Body of pancreas (tissue), 4 donors: ENCODE measurements at regions not wholly inside any gene's neighbourhood (a gene's known extent, or its start where the extent isn't known, plus 50 kb on each side); places are given as distances from the start of the nearest gene placed in this dataset.

Experiments
- ATAC-seq: fragments of 150-250 bp; one replicate; pipeline ENCODE4 v1.9.1; 2016
- DNase-seq, 4 donors: peaks; one replicate each; pipeline ENCODE4 v3.0.0-alpha.2; 2019
- H3K27ac ChIP-seq, 4 donors: fragments of 200-600 bp; sonication (generic); 1 replicate in 3 of 4; 2 replicates in 1 of 4; pipeline versions ENCODE4 v1.5.1 to v1.6.1; 2016 to 2019; ENCODE audit warnings: mild to moderate bottlenecking in 1 of 4, mixed read lengths in 1 of 4, moderate library complexity in 1 of 4
- H3K27me3 ChIP-seq, 2 donors: fragments of 200-600 bp; sonication (generic); one replicate each; pipeline ENCODE4 v1.6.0; 2016; ENCODE audit warnings: mild to moderate bottlenecking in 1 of 2
- H3K36me3 ChIP-seq, 2 donors: fragments of 200-600 bp; sonication (generic); replicated peaks in 1 of 2; 2 replicates each; pipeline ENCODE4 v1.5.1; 2016; ENCODE audit warnings: low read depth in 2 of 2; ENCODE audit not compliant: insufficient read depth in 1 of 2
- H3K4me1 ChIP-seq: fragments of 200-600 bp; sonication (generic); one replicate; pipeline ENCODE4 v1.6.0; 2016
- H3K4me3 ChIP-seq, 2 donors: fragments of 200-600 bp; sonication (generic); 1 replicate in 1 of 2; 2 replicates in 1 of 2; pipeline ENCODE4 v1.5.1; 2016 to 2019
- H3K9me3 ChIP-seq, 3 donors: fragments of 200-600 bp; sonication (generic); 1 replicate in 2 of 3; 2 replicates in 1 of 3; pipeline ENCODE4 v1.5.1; 2016
- POLR2A ChIP-seq, 3 donors: fragments of 450-650 bp; IDR thresholded peaks; one replicate each; pipeline ENCODE4 v1.6.1; 2016; ENCODE audit warnings: antibody characterized with exemption in 3 of 3, mild to moderate bottlenecking in 2 of 3
- WGBS, 2 donors: methylation state at CpG; one replicate each; pipeline ENCODE4 v1.1.5; 2017; 5-methylcytosine and 5-hydroxymethylcytosine counted together
- intact Hi-C: fragments of 100-400 bp; cut with DNase I; formaldehyde crosslinking; loops from one replicate; pipeline ENCODE4 v1.15.1; 2023
- TF ChIP-seq, protein P1 (sequence below), 7 experiments: fragments of 450-650 bp in 4 of 7; fragments of 200-600 bp in 3 of 7; sonication (generic) in 3 of 7; IDR thresholded peaks; one replicate each; pipeline ENCODE4 v1.5.1; 2016 to 2019; ENCODE audit warnings: antibody characterized with exemption in 7 of 7

DNA sequence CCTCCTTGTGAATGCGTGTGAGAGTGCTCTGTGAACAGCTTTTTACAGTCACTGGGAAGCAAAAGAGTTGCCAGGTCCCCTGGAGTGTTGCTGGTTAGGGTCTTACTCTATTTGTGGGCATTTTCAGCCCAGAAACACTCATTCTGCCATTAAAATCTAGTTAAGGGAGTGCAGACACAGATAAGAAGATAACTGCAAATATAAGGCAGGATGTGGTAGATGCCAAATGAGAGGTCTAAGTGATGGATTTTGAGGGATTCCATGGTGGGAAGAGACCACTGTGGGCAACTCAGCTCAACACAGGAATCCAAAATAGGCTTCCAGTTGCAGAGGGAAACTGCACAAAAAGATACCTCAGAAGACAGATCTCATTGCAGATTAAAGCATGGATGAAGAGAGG lies 54.5 kb upstream of the KL start:
- TF ChIP-seq, protein P1, sequence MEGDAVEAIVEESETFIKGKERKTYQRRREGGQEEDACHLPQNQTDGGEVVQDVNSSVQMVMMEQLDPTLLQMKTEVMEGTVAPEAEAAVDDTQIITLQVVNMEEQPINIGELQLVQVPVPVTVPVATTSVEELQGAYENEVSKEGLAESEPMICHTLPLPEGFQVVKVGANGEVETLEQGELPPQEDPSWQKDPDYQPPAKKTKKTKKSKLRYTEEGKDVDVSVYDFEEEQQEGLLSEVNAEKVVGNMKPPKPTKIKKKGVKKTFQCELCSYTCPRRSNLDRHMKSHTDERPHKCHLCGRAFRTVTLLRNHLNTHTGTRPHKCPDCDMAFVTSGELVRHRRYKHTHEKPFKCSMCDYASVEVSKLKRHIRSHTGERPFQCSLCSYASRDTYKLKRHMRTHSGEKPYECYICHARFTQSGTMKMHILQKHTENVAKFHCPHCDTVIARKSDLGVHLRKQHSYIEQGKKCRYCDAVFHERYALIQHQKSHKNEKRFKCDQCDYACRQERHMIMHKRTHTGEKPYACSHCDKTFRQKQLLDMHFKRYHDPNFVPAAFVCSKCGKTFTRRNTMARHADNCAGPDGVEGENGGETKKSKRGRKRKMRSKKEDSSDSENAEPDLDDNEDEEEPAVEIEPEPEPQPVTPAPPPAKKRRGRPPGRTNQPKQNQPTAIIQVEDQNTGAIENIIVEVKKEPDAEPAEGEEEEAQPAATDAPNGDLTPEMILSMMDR (IDR thresholded peaks at IDR 0.05), result no peak
- TF ChIP-seq POLR2A (IDR thresholded peaks at IDR 0.05), result no peak
- Histone ChIP-seq H3K9me3 (no peaks in the 10 kb centered on the region), H3K27ac (no peak overlapping the region), H3K4me3 (no peak overlapping the region), H3K4me1 (no peaks in the 10 kb centered on the region), H3K36me3 (no peaks in the 10 kb centered on the region), H3K27me3 (no peaks in the 10 kb centered on the region)
- ATAC-seq (no peak), DNase-seq (no peak)
- intact Hi-C loops, result no loop called here
- 65 to 95% methylated on average over 1 of the region's 1 CpG for WGBS, 2 donors

DNA sequence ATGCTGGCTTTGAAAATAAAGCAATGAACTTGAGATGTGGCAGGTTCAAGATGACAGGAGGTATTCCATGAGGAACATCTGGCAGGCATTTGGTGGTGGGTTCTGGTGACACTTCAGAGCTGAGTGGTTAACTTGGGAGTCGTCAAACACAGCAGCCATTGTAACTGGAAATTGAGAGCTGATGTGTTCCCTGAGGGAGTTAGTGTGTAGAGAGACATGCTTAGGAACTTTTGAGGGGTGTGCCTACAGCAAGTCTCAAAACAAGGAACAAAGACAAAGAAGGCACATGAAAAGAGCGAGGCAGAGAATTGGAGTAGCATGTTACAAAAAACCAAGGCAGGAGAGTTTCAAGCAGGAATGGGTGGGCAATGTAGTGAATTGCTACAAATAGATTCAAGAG lies 53.9 kb upstream of the KL start:
- DNase-seq (no peak), ATAC-seq (no peak)
- intact Hi-C loops, result no loop called here
- no peaks in the 10 kb centered on the region for H3K4me1 ChIP-seq
- H3K27ac ChIP-seq, result no peak overlapping the region
- 68 to 78% methylated on average over 2 of the region's 2 CpGs for WGBS, 2 donors
- no peaks in the 10 kb centered on the region for H3K27me3 ChIP-seq
- no peak overlapping the region for H3K4me3 ChIP-seq
- no peaks in the 10 kb centered on the region for H3K36me3 ChIP-seq
- TF ChIP-seq, protein P1 (IDR thresholded peaks at IDR 0.05), result no peak
- no peak for TF ChIP-seq POLR2A (IDR thresholded peaks at IDR 0.05)
- H3K9me3 ChIP-seq, result no peaks in the 10 kb centered on the region

DNA sequence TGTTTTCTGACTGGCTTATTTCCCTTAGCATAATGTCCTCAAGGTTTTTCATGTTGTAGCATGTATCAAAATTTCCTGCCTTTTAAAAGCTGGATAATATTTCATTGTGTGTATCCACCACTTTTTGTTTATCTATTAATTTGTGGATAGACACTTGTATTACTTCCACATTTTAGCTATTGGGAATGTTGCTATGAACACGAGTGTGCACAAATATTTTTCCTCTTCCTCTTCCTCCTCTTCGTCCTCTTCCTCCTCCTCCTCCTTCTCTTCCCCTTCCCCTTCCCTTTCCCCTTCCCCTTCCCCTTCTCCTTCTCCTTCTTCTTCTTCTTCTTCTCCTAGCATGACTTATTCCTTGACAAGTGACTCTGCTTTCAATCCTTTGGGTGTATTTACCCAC lies 51.2 kb upstream of the KL start:
- intact Hi-C loops, result no loop called here

More for the DNA sequence above, 51.2 kb upstream of the KL start:
- Histone ChIP-seq H3K4me1 (no peaks in the 10 kb centered on the region), H3K9me3 (no peaks in the 10 kb centered on the region), H3K4me3 (no peak overlapping the region), H3K27me3 (no peaks in the 10 kb centered on the region), H3K36me3 (no peaks in the 10 kb centered on the region), H3K27ac (no peak overlapping the region)
- ATAC-seq, result no peak
- TF ChIP-seq POLR2A (IDR thresholded peaks at IDR 0.05), result no peak
- WGBS, 2 donors, result 48 to 49% methylated on average over 2 of the region's 2 CpGs
- no peak for DNase-seq
